Stimulated activated CD8-positive, alpha-beta memory T cell treated with anti-CD3 and anti-CD28 coated beads, Interleukin-4, amount 100 ng/mL, for 4 hours (primary cell): ENCODE measurements at regions not wholly inside any gene's neighbourhood (a gene's known extent, or its start where the extent isn't known, plus 50 kb on each side); places are given as distances from the start of the nearest gene placed in this dataset.

Experiments
- DNase-seq, 2 donors: peaks; one replicate each; pipeline ENCODE4 v3.0.0-alpha.2; 2020; ENCODE audit warnings: low read depth in 2 of 2, low spot score in 1 of 2

DNA sequence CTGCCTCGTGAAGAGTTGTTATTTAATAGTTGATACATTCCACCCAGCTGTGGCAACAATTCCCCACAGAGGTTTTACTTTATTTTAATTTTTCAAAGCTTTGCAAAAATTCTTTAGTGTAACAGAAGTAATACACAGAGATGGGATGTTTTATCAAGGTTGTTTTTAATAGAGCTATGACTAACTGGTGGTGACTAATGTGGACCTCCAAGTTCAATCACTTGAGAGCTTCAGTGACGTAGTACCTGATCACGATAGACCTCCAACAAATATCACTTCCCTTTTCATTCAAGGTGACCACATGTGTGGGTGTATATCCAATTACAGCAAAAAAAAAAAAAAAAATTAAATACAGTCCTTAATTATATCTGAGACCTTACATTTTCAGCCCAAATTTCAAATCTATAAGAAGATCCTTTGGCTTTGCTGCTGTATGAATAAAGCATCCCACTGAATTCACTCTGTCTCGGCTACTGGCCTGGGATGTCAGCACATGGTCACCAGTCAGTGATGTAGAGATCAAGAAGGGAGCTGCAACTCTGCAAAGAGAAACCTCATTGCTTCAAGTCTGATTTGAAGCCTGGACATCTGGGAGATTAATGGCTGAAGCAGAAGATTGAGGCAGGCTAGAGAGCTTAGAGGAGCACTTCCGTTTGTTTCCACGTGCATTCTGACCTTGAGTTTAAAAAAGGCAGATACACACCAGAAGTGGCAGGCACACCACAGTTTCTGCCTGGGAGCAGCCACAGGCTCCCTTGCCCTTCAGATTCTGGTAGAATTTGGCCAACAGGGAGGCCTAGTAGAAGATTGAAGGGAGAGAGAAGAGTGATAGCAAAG lies 345.9 kb upstream of the NOCT start:
- no peak for DNase-seq

DNA sequence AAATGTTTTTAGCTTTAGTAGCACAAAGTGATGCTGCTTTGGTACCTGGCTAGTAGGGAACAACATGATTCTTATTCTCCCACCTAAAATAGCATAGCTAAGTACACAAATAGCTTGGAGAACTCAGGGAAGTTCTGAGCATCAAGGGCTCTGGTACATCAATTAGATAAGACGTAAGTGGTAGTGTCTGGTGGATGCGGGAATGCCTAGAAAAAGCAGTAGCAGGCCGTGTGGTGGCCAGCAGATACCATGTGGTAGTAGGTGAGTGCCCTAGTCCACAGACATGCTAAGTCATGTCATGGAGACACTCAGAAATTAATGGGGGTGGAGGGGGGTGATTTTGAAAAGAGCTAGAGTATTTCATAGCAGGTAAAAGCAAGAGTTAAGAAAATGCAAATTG lies 347.3 kb upstream of the NOCT start:
- no peak for DNase-seq

DNA sequence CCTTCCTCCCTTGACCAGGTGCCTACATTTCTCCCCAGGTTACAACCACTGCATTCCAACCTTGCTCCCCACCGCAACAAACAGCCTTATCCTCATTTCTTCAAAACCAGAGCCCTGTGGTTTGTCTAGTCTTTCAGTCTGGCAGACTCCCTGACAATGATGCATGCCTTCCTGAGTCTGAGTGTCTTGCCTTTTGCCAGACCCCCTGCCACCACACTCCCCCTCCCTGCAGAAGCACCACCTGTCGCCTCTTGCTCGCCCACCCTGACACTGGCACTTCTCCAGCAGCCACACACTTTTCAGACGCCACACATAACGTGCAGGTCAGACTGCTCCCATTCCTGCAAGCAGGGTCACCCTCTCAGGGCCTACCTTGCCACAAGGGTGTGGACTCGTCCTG lies 349.2 kb upstream of the NOCT start:
- no peak for DNase-seq

DNA sequence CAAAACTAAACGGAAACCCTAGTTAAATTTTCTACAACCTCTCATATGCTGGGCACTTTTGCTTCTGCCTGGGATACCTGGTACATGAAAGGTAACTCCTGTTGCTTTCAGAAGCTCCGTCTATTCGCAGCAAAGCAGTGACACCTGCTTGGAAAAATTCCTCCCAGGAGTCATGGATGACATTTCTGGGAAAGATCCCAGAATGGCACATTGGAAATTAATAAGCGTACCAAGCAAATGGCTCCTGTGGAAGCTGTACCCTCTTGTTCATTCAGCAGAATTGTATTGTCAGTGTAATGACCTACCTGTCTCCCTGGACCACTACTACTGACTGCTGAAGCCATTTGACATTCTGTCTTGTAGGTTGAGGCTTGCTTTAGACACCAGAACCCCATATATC lies 349.7 kb upstream of the NOCT start:
- no peak for DNase-seq

DNA sequence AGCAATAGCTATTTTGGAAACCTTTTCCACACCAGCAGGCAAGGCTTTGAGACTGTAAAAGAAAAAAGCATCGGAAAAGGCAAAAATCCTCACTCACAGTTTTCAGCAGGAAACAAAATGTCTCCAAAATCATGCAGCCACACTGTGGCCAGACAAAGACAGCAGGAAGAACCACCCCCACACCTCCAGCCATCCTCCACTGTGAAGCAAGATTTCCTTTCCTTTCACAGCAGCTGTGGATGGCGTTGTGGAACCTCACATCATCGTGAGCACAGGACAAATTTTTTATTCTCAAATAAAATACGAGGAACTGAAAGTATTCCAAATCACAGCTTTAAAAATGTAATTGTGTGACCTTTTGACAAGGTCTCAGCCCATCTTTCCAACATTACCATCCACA lies 351.7 kb upstream of the NOCT start:
- DNase-seq = no peak

GRCh38 chr4:138659812-138660316 lies 355.7 kb upstream of the NOCT start:
- DNase-seq = no peak

- DNase-seq = no peak
These were observed 356.4 kb upstream of the NOCT start for GRCh38 chr4:138659037-138659811.

DNA sequence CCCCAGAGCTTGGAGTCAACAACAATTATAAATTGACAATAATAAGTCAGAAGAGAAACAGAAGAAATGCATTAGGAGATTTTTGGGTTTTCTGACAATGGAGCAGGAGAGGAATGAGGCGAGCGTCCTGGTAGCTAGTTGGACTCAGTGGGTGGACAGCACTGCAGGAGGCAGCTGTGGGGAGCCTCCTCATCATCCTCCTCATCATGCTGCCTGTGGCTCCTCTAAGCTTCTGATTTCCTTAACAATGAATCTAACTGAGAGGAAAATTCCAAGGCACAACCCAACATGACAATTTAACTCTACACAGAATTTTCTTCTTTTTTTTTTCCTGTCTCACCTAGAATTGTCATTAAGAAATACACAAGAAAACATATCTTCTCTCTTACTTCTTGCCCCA lies 357.1 kb upstream of the NOCT start:
- DNase-seq = no peak

- no peak for DNase-seq
These were observed 358.6 kb upstream of the NOCT start for GRCh38 chr4:138656990-138657389.

GRCh38 chr4:138655985-138656384 lies 359.6 kb upstream of the NOCT start:
- DNase-seq = no peak

GRCh38 chr4:138655286-138655685 lies 360.3 kb upstream of the NOCT start:
- DNase-seq = no peak

DNA sequence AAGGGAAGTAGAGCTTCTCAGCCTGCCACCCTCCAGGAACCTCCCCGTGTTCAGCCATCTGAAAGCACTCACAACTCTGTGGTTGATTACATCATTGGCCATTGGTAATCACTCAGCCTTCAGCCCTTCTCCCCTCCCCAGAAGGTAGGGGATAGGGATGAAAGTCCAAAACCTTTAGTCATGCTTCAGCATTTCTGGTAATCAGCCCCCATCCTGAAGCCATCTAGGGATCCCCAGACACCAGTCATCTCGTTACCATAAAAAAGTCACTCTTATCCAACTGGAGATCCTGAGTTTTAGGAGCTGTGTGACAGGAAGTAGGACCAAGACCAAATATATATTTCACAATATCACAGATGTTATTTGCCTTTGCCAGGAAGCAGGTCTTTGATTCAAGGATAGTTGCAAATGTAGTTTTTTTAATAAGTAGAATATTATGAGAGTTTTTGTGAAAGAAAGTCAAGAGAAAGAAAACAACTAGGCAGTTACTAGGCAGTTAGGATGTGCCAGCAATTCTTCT lies 364.6 kb upstream of the NOCT start:
- DNase-seq = no peak

DNA sequence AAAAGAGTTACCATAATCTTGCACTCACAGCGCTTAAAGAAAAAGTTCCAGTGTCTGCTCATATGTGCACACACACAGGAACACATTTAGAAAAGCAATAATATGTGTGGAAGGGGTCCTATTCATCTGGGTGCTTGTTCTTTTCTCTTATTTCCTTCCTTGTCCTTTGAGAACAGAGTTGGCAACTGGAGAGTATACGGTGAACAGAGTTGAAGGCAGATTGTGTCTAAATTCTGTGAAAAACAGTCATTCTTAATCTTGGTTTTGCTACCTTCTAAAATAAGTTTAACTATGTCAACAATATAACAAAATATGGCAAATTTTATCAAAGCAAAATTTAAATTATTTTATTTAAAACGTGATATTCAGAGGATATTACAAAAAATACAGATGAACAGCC lies 365.1 kb upstream of the NOCT start:
- DNase-seq = no peak

DNA sequence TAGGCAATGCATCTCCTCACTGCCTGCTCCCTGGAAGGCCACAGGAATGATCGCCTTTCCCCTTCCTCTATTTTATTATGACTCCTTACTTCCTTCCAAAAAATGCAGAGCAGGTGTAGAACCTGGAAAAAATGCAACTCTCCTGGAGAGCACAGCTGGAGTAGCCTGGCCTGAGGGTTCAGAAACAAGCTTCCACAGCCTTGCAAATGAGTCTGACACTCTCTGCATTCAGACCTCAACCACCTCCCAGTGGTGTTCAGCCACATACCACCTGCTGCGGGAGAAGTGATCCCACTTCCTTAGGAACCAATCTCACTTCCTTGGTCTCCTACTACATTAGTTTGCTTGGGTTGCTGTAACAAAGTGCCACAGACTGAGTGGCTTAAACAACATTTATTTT lies 368.1 kb upstream of the NOCT start:
- DNase-seq = no peak

DNA sequence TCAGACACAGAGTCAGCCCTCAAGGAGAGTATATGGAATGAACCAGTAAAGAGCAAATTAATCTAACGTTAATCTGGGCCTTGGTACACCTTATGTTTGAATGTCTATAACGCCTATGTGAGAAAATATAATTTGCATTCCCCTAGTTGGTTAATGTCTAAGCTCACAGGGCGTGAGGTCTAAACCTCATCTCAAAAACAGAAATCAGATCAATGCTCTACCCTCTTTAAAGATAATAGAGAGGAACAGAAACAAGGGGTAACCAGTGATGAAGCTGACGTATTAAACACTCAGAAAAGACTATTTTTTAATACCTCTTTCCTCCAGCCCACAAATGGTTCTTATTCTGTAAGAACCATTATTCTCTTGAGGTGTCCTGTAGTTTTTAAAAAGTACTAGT lies 369.2 kb upstream of the NOCT start:
- no peak for DNase-seq

GRCh38 chr4:138645289-138645688 lies 370.3 kb upstream of the NOCT start:
- DNase-seq = no peak

DNA sequence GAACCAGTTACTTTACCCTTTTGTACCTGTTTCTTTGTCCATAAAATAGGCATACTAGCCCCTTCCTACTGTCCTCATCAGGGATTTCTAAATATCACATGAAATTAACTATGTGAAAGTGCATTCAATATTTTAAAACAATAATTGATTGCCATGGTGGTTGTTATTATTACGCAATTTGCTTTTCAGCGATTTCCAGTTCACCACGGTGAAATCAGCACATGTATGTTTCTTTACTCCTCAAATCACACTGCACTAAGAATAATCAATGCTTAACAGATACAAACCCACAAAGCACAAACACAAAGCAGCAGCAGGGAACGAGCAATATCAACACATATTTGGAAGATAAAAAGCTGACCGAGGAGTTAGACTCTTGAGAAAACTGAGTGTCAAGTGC lies 371.3 kb upstream of the NOCT start:
- no peak for DNase-seq

GRCh38 chr4:138643827-138644226 lies 371.8 kb upstream of the NOCT start:
- DNase-seq = no peak

DNA sequence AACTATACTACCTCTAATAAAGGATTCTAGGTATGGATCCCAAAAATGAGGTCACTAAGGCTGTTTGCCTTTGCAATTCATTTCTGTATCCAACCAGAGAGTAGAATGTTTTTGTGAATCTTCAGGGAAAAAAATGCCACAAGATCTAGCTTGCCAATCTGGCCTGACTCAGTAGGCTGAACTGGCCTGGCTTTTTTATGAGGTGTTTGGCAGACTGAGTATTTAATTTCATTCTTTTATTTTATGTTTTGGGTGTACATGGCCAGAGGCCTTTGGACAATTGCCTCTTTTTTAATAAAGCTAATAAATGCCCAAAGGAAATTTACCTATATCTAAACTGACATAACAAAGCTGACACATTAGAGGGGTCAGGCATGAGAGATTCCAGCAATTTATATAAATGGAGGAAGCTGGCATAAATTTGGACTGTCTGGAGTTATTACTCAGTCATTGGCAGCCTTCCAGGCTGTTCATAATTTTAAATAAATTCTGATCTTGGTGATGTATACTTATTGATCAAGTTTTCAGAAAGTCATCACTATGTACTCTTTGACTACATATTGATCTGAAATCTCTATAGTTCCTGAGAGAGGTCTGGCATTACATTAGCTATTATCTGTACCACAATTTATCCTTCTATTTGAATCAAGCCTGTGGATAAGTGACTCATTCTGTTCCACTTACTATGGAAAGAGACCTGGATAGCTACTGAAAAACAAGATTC lies 376.4 kb upstream of the NOCT start:
- no peak for DNase-seq

DNA sequence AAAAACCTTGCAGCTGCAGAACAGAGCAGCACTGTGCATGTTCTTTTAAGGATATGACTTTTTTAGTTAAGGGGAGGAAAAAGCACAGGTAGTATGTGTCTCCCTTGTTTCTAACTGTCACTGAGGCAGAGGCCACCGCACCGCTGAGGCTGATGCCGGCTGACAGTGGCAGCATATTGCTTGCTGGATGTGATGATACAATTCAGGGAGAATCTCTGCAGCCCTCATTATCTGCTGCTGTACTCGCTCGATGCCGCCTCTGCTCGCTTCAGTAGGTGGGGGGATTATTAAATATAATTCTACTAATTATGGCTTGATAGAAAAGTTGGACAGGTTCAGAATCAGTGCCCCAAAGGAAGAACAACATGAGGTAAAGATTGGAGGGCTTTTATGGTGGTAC lies 378.8 kb upstream of the NOCT start:
- no peak for DNase-seq

DNA sequence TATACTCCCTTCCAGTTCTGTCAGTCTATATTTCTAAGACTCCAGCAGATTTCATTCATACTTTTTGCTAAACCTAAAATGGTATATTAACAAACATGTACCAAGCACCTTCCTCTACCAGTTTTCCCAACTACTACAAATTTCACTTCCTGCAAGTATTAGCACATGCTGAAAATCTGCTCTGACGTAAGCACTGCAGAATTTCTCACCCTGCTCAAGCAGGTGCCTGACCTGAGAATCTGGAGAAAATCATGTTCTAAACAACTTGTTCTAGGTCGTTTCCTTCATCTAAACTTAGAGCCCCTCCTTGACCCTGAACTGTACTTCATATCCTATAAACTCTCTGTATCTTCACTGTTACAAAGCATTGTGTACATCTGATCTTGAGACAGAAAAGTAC lies 380.7 kb upstream of the NOCT start:
- no peak for DNase-seq

GRCh38 chr4:138633580-138633904 lies 382.0 kb upstream of the NOCT start:
- DNase-seq = no peak
